OCI-LY7 (cell line): ENCODE measurements at regions not wholly inside any gene's neighbourhood (a gene's known extent, or its start where the extent isn't known, plus 50 kb on each side); places are given as distances from the start of the nearest gene placed in this dataset.

Source experiments
- BruUV-seq: library from RNA; stranded (reverse); fragments of 400-500 nt; replicated peaks from 2 replicates; lab custom pipeline; 2021; lab: Mats Ljungman, UMichigan
- CTCF ChIA-PET: fragments of 300-600 bp; sonication (Branson Sonifier 250); formaldehyde crosslinking; loops from one replicate; lab custom pipeline; 2022; ENCODE audit warnings: antibody characterized with exemption; ENCODE audit not compliant: unreplicated experiment; lab: Charles Lee
- POLR2A ChIA-PET: fragments of 300-600 bp; sonication (Branson Sonifier 250); formaldehyde crosslinking; loops from one replicate; lab custom pipeline; 2022; ENCODE audit warnings: antibody characterized with exemption; lab: Charles Lee
- DNase-seq: peaks from one replicate; pipeline ENCODE4 v3.0.0-alpha.2; 2015; ENCODE audit warnings: low spot score
- H2AFZ ChIP-seq: fragments of 200-600 bp; sonication (generic), shearing (Covaris generic); 2 replicates; pipeline ENCODE4 v1.6.1; 2014; ENCODE audit warnings: mild to moderate bottlenecking, antibody characterized with exemption, low read length, moderate library complexity
- H3K27ac ChIP-seq: fragments of 200-600 bp; sonication (generic); 2 replicates; pipeline ENCODE4 v1.5.1; 2014; ENCODE audit warnings: mixed run types, low read depth, mild to moderate bottlenecking, moderate library complexity, low read length, inconsistent platforms; ENCODE audit not compliant: poor library complexity, severe bottlenecking
- H3K36me3 ChIP-seq: fragments of 200-600 bp; sonication (generic); 2 replicates; pipeline ENCODE4 v1.6.1; 2014; ENCODE audit warnings: mild to moderate bottlenecking, antibody characterized with exemption, low read length, moderate library complexity, mixed read lengths; ENCODE audit not compliant: insufficient read depth
- H3K4me1 ChIP-seq: fragments of 200-600 bp; sonication (generic); 2 replicates; pipeline ENCODE4 v1.5.1; 2014; ENCODE audit warnings: mild to moderate bottlenecking, low read length; ENCODE audit not compliant: insufficient read depth, poor library complexity, severe bottlenecking
- H3K4me2 ChIP-seq: fragments of 200-600 bp; sonication (generic); 2 replicates; pipeline ENCODE4 v1.6.1; 2014; ENCODE audit warnings: mild to moderate bottlenecking, low read length
- H3K4me3 ChIP-seq: fragments of 200-600 bp; sonication (generic); 2 replicates; pipeline ENCODE4 v1.5.1; 2014; ENCODE audit warnings: mild to moderate bottlenecking, low read depth, low read length; ENCODE audit not compliant: poor library complexity, severe bottlenecking
- H3K79me2 ChIP-seq: fragments of 200-600 bp; sonication (generic); 2 replicates; pipeline ENCODE4 v1.6.1; 2016; ENCODE audit warnings: low read depth, mild to moderate bottlenecking, low read length, moderate library complexity, mixed read lengths; ENCODE audit not compliant: insufficient read depth
- H3K9me2 ChIP-seq: fragments of 200-600 bp; sonication (generic); 2 replicates; pipeline ENCODE4 v1.6.1; 2016; ENCODE audit warnings: mild to moderate bottlenecking, low read length, mixed read lengths; ENCODE audit not compliant: insufficient read depth
- H3K9me3 ChIP-seq: fragments of 200-600 bp; sonication (generic); 2 replicates; pipeline ENCODE4 v1.6.1; 2014; ENCODE audit warnings: mild to moderate bottlenecking, mixed run types, low read length, mixed read lengths
- H4K20me1 ChIP-seq: fragments of 200-600 bp; sonication (generic); 2 replicates; pipeline ENCODE4 v1.6.1; 2014; ENCODE audit warnings: mild to moderate bottlenecking, antibody characterized with exemption, low read length, moderate library complexity, mixed read lengths; ENCODE audit not compliant: insufficient read depth
- CTCF ChIP-seq: fragments of 200-600 bp; sonication (generic); conservative IDR thresholded peaks from 2 replicates; pipeline ENCODE4 v1.5.1; 2014; ENCODE audit warnings: mild to moderate bottlenecking, antibody characterized with exemption, low read length, moderate library complexity, mixed read lengths
- EZH2phosphoT487 ChIP-seq: fragments of 200-600 bp; sonication (generic); IDR thresholded peaks from 2 replicates; pipeline ENCODE4 v1.6.1; 2018; ENCODE audit warnings: low read depth, borderline replicate concordance, mild to moderate bottlenecking, mixed run types, antibody characterized with exemption, low read length, moderate library complexity, mixed read lengths
- intact Hi-C: fragments of 100-400 bp; cut with micrococcal nuclease; formaldehyde crosslinking; loops from one replicate; pipeline ENCODE4 v1.10.0; 2022; ENCODE audit not compliant: unreplicated experiment

GRCh38 chr15:31528846-31529245 lies 202.2 kb downstream of the KLF13 start:
- intact Hi-C loops = no loop called here
- DNase-seq = no peak

DNA sequence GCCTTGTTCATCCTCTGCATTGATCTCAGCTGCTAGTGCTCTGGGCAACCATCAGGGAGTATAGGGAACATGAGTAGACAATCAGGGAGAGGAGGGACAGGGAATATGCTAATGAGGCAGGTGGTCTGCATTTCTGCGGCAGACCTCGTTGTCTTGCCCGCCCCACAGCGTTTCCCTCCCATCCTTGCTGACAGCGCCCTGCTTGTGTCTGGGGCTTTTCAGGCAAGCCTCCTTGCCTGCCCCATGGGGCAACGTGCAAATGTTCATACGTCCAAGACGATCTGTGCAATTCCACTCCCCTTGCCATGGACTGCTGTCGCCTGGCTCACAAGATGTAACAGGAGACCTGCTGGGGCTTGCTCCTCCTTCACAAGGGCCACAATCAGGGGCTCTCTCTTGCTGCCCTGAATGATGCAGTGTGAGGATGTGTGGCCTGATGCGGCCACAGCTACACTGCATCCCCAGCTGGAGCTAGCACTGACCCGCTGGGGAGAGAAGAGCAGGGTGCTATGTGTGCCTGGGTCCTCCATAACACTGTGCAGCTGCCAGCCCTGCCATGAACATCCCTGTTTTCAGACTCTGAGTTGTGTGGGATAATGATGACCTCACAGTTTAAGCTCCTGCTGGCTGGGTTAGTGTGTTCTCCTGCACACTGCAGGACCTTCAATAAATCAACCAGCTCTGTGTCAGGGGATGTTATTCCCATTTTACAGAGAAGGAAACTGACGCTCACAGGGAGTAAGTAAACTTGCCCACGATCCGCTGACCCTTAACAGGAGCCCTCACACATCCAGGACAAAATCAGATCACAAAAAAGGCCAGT lies 211.3 kb downstream of the KLF13 start:
- Histone ChIP-seq H3K4me3 (no peak overlapping the region), H2AFZ (no peak overlapping the region), H3K4me1 (no peaks in the 10 kb centered on the region), H3K27ac (no peak overlapping the region), H3K36me3 (no peaks in the 10 kb centered on the region), H4K20me1 (no peaks in the 10 kb centered on the region), H3K9me3 (no peaks in the 10 kb centered on the region), H3K4me2 (no peak overlapping the region), H3K9me2 (no peaks in the 10 kb centered on the region), H3K79me2 (no peaks in the 10 kb centered on the region)
- TF ChIP-seq EZH2phosphoT487 (no peak), CTCF (no peak)
- ChIA-PET POLR2A (no interaction called here), CTCF (no interaction called here)
- no peak for DNase-seq
- intact Hi-C loops = no loop called here
- no TSS peak for BruUV-seq

More at GRCh38 chr15:31528846-31529245, 202.2 kb downstream of the KLF13 start:
- no peak overlapping the region for H3K27ac ChIP-seq
- H3K36me3 ChIP-seq = no peaks in the 10 kb centered on the region
- H3K79me2 ChIP-seq = no peaks in the 10 kb centered on the region
- no peak overlapping the region for H3K4me3 ChIP-seq
- H3K9me2 ChIP-seq = no peaks in the 10 kb centered on the region
- TF ChIP-seq CTCF (no peak), EZH2phosphoT487 (no peak)
- POLR2A ChIA-PET = no interaction called here
- H3K4me2 ChIP-seq = no peak overlapping the region
- H3K9me3 ChIP-seq = no peaks in the 10 kb centered on the region
- H4K20me1 ChIP-seq = no peaks in the 10 kb centered on the region
- H3K4me1 ChIP-seq = no peaks in the 10 kb centered on the region
- no peak overlapping the region for H2AFZ ChIP-seq
- CTCF ChIA-PET = no interaction called here
- BruUV-seq = no TSS peak

DNA sequence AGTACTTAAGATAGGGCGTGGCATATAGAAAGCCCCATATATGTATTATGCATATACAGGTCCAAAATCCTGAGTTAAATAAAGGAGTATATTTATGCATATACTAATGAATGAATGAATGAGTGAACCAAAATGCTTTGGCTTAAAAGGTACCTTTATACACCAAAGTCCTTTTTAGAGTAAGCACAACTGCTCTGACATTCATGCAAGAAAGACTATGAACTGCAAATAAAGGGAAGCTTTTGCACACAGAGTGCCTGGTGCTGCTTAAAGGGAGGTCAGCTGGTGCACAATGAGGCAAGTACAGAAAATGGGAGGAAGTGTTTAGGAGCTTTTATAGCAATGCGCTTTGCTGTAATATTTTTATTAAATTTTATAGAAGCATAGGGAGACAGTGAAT lies 214.0 kb downstream of the KLF13 start:
- no TSS peak for BruUV-seq
- intact Hi-C loops = no loop called here
- H3K4me1 ChIP-seq = no peaks in the 10 kb centered on the region
- no peak overlapping the region for H2AFZ ChIP-seq
- TF ChIP-seq CTCF = no peak
- no peak for TF ChIP-seq EZH2phosphoT487
- CTCF ChIA-PET = no interaction called here
- no peaks in the 10 kb centered on the region for H4K20me1 ChIP-seq
- H3K9me3 ChIP-seq = no peaks in the 10 kb centered on the region
- H3K9me2 ChIP-seq = no peaks in the 10 kb centered on the region
- H3K4me3 ChIP-seq = no peak overlapping the region
- H3K4me2 ChIP-seq = no peak overlapping the region
- H3K27ac ChIP-seq = no peak overlapping the region
- POLR2A ChIA-PET = no interaction called here
- no peaks in the 10 kb centered on the region for H3K36me3 ChIP-seq
- no peaks in the 10 kb centered on the region for H3K79me2 ChIP-seq
- DNase-seq = no peak
